ENCODE measurements at regions not wholly inside any gene's neighbourhood (a gene's known extent, or its start where the extent isn't known, plus 50 kb on each side); places are given as distances from the start of the nearest gene placed in this dataset.

GRCh38 chr5:173535166-173535975, 81.1 kb downstream of the BOD1 start:
- Histone ChIP-seq H3K4me1 (no peaks in the 10 kb centered on the region), H3K36me3 (no peaks in the 10 kb centered on the region), H3K27me3 (no peaks in the 10 kb centered on the region), H3K9me3 (no peaks in the 10 kb centered on the region), H3K27ac (no peak overlapping the region), H3K4me3 (no peak overlapping the region)
- DNase-seq (no peak), ATAC-seq (ENCODE audit: low FRiP score in 2 of 2) (no peak)
- whole genome bisulfite sequencing, 2 donors = 68 to 90% methylated on average over 1 of the region's 1 CpG
- TF ChIP-seq EP300 (IDR thresholded peaks at IDR 0.05) (no peak), POLR2A (IDR thresholded peaks at IDR 0.05) (no peak), CTCF (IDR thresholded peaks at IDR 0.05) (no peak), POLR2AphosphoS5 (IDR thresholded peaks at IDR 0.05) (no peak)

- Histone ChIP-seq H3K4me1 (no peaks in the 10 kb centered on the region), H3K27me3 (no peaks in the 10 kb centered on the region), H3K36me3 (no peaks in the 10 kb centered on the region), H3K27ac (no peak overlapping the region), H3K4me3 (no peak overlapping the region), H3K9me3 (no peaks in the 10 kb centered on the region)
- DNase-seq (no peak), ATAC-seq (ENCODE audit: low FRiP score in 2 of 2) (no peak)
- TF ChIP-seq POLR2A (IDR thresholded peaks at IDR 0.05) (no peak), POLR2AphosphoS5 (IDR thresholded peaks at IDR 0.05) (no peak), CTCF (IDR thresholded peaks at IDR 0.05) (no peak)
- WGBS, 2 donors = 41 to 80% methylated on average over 2 of the region's 2 CpGs
Measured at GRCh38 chr5:173534664-173535063, 81.8 kb downstream of the BOD1 start.

DNA sequence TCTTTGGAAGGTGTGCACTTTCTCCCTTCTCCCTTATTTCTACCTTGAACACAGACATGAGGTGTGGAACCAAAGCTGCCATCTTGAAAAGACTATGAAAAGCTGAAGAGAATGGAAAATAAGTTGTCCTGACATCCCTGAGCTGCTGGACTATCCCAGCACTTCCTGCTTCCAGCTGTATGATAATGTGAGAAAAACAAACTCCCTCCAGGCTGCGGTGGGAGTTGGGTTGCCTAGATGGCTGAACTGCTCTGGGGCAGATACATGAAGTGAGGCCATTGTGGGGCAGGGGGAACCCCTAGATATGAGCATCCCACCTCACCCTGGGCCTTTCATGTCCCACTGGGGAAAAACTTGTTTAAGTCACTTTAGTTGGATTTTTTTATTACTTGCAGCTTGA, 82.4 kb downstream of the BOD1 start:
- H3K27me3 ChIP-seq = no peaks in the 10 kb centered on the region
- H3K4me3 ChIP-seq = no peak overlapping the region
- ATAC-seq (ENCODE audit: low FRiP score in 2 of 2) = no peak
- TF ChIP-seq POLR2AphosphoS5 (IDR thresholded peaks at IDR 0.05) (no peak), EP300 (IDR thresholded peaks at IDR 0.05) (no peak), CTCF (IDR thresholded peaks at IDR 0.05) (no peak)
- H3K36me3 ChIP-seq = no peaks in the 10 kb centered on the region
- no peaks in the 10 kb centered on the region for H3K9me3 ChIP-seq
- no peak overlapping the region for H3K27ac ChIP-seq
- WGBS, 2 donors = 0 to 30% methylated on average over 1 of the region's 1 CpG
- no peaks in the 10 kb centered on the region for H3K4me1 ChIP-seq
- no peak for DNase-seq

DNA sequence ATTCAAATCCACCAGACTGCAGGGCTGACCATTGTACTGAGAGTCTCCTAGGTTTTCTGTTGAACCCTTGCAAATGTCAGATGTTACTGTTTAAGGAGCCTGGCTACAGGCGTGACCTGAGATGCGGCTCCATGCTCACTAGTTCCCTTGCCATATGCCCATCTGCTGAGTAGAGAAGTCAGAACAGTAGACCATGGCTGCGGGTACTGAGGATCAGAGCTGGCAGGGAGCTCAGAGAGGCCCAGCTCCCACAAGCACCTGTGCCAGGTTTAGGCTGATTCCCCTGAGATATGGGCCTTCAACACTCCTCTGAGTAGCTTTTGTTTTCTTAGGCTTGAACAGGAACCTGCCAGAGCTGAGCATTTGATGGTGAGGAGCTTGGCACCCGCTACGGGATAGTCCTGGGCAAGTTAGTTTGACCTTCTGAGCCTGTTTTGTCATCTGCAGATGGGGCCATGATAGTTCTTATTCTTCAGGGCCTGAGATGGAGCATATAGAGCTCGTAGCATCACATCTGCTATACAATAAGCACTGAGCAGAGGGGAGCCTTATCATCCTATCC, 83.7 kb downstream of the BOD1 start:
- Histone ChIP-seq H3K4me3 (no peak overlapping the region), H3K9me3 (no peaks in the 10 kb centered on the region), H3K27me3 (no peaks in the 10 kb centered on the region), H3K36me3 (no peaks in the 10 kb centered on the region), H3K4me1 (no peaks in the 10 kb centered on the region), H3K27ac (no peak overlapping the region)
- ATAC-seq (ENCODE audit: low FRiP score in 2 of 2) (no peak), DNase-seq (no peak)
- WGBS, 2 donors = 63 to 89% methylated on average over 5 to 6 of the region's 6 CpGs
- TF ChIP-seq POLR2A (IDR thresholded peaks at IDR 0.05) (no peak), POLR2AphosphoS5 (IDR thresholded peaks at IDR 0.05) (no peak), CTCF (IDR thresholded peaks at IDR 0.05) (no peak), EP300 (IDR thresholded peaks at IDR 0.05) (no peak)

GRCh38 chr5:173531863-173532262, 84.6 kb downstream of the BOD1 start:
- no peaks in the 10 kb centered on the region for H3K36me3 ChIP-seq
- no peaks in the 10 kb centered on the region for H3K4me1 ChIP-seq
- no peak for TF ChIP-seq CTCF (IDR thresholded peaks at IDR 0.05)
- TF ChIP-seq EP300 (IDR thresholded peaks at IDR 0.05) = no peak
- no peak for TF ChIP-seq POLR2A (IDR thresholded peaks at IDR 0.05)
- no peak for TF ChIP-seq POLR2AphosphoS5 (IDR thresholded peaks at IDR 0.05)
- ATAC-seq (ENCODE audit: low FRiP score in 2 of 2) (no peak), DNase-seq (no peak)
- H3K27me3 ChIP-seq = no peaks in the 10 kb centered on the region
- H3K4me3 ChIP-seq = no peak overlapping the region
- no peaks in the 10 kb centered on the region for H3K9me3 ChIP-seq
- WGBS, 2 donors = 89% methylated on average over 9 of the region's 9 CpGs
- no peak overlapping the region for H3K27ac ChIP-seq
